Thyroid gland (tissue), 4 donors: ENCODE measurements at regions not wholly inside any gene's neighbourhood (a gene's known extent, or its start where the extent isn't known, plus 50 kb on each side); places are given as distances from the start of the nearest gene placed in this dataset.

Experiments
- DNase-seq, 2 donors: peaks; one replicate each; pipeline ENCODE4 v3.0.0-alpha.2; 2019
- H3K27ac ChIP-seq, 3 donors: fragments of 200-600 bp; sonication (generic); 1 replicate in 2 of 3; 2 replicates in 1 of 3; pipeline ENCODE4 v1.5.1; 2016 to 2019; ENCODE audit warnings: mild to moderate bottlenecking in 1 of 3, moderate library complexity in 1 of 3
- H3K27me3 ChIP-seq: fragments of 200-600 bp; sonication (generic); one replicate; pipeline ENCODE4 v1.5.1; 2019
- H3K36me3 ChIP-seq, 2 donors: fragments of 200-600 bp; sonication (generic); one replicate each; pipeline ENCODE4 v1.5.1; 2016 to 2019
- H3K4me1 ChIP-seq, 2 donors: fragments of 200-600 bp; sonication (generic); one replicate each; pipeline ENCODE4 v1.5.1; 2017 to 2019
- H3K4me3 ChIP-seq, 3 donors: fragments of 200-600 bp; sonication (generic); replicated peaks in 1 of 3; 1 replicate in 2 of 3; 2 replicates in 1 of 3; pipeline ENCODE4 v1.5.1; 2016; ENCODE audit warnings: mild to moderate bottlenecking in 1 of 3
- H3K9me3 ChIP-seq: fragments of 200-600 bp; sonication (generic); one replicate; pipeline ENCODE4 v1.5.1; 2017
- CTCF ChIP-seq, 6 experiments: fragments of 200-600 bp in 3 of 6; fragments of 450-650 bp in 3 of 6; sonication (generic) in 3 of 6; IDR thresholded peaks; one replicate each; pipeline ENCODE4 v1.5.1; 2016 to 2019; ENCODE audit warnings: antibody characterized with exemption in 6 of 6, mild to moderate bottlenecking in 2 of 6, inconsistent platforms in 1 of 6, moderate library complexity in 1 of 6
- POLR2A ChIP-seq, 2 donors: fragments of 450-650 bp; IDR thresholded peaks; one replicate each; pipeline ENCODE4 v1.6.1; 2017; ENCODE audit warnings: antibody characterized with exemption in 2 of 2, mild to moderate bottlenecking in 2 of 2, moderate library complexity in 1 of 2
- WGBS, 2 donors: methylation state at CpG; one replicate each; pipeline ENCODE4 v1.1.5; 2017; 5-methylcytosine and 5-hydroxymethylcytosine counted together
- intact Hi-C: fragments of 100-400 bp; cut with DNase I; formaldehyde crosslinking; loops from one replicate; pipeline ENCODE4 v1.15.1; 2023

GRCh38 chr10:123506455-123506854 lies 159.7 kb upstream of the GPR26 start:
- no peak for DNase-seq
- TF ChIP-seq POLR2A (IDR thresholded peaks at IDR 0.05), result no peak
- no peak for TF ChIP-seq CTCF (IDR thresholded peaks at IDR 0.05)
- 83 to 88% methylated on average over 2 of the region's 2 CpGs for WGBS, 2 donors

GRCh38 chr10:123507298-123507697 lies 158.9 kb upstream of the GPR26 start:
- Histone ChIP-seq H3K27ac (no peak overlapping the region), H3K4me1 (no peaks in the 10 kb centered on the region), H3K9me3 (no peaks in the 10 kb centered on the region), H3K36me3 (no peaks in the 10 kb centered on the region), H3K4me3 (no peak overlapping the region), H3K27me3 (no peaks in the 10 kb centered on the region)
- WGBS, 2 donors, result 67 to 78% methylated on average over 1 of the region's 1 CpG
- DNase-seq, result no peak
- TF ChIP-seq CTCF (IDR thresholded peaks at IDR 0.05) (no peak), POLR2A (IDR thresholded peaks at IDR 0.05) (no peak)
- intact Hi-C loops, result no loop called here

More at GRCh38 chr10:123506455-123506854, 159.7 kb upstream of the GPR26 start:
- Histone ChIP-seq H3K4me1 (no peaks in the 10 kb centered on the region), H3K9me3 (no peaks in the 10 kb centered on the region), H3K36me3 (no peaks in the 10 kb centered on the region), H3K4me3 (no peak overlapping the region), H3K27me3 (no peaks in the 10 kb centered on the region), H3K27ac (no peak overlapping the region)
- intact Hi-C loops, result no loop called here

- DNase-seq, result no peak
- 94 to 100% methylated on average over 2 of the region's 2 CpGs for WGBS, 2 donors
- Histone ChIP-seq H3K36me3 (no peaks in the 10 kb centered on the region), H3K27ac (no peak overlapping the region), H3K9me3 (no peaks in the 10 kb centered on the region), H3K27me3 (no peaks in the 10 kb centered on the region), H3K4me1 (no peaks in the 10 kb centered on the region), H3K4me3 (no peak overlapping the region)
- intact Hi-C loops, result no loop called here
- TF ChIP-seq CTCF (IDR thresholded peaks at IDR 0.05) (no peak), POLR2A (IDR thresholded peaks at IDR 0.05) (no peak)
Observed at GRCh38 chr10:123509338-123509737, 156.8 kb upstream of the GPR26 start.

- 56 to 74% methylated on average over 16 of the region's 16 CpGs for WGBS, 2 donors
- no peak for TF ChIP-seq CTCF (IDR thresholded peaks at IDR 0.05)
- TF ChIP-seq POLR2A (IDR thresholded peaks at IDR 0.05), result no peak
- Histone ChIP-seq H3K9me3 (no peaks in the 10 kb centered on the region), H3K36me3 (no peaks in the 10 kb centered on the region), H3K27ac (no peak overlapping the region), H3K4me3 (no peak overlapping the region), H3K27me3 (no peaks in the 10 kb centered on the region), H3K4me1 (no peaks in the 10 kb centered on the region)
- DNase-seq, result no peak
- intact Hi-C loops, result no loop called here
Observed at GRCh38 chr10:123512901-123513775, 153.0 kb upstream of the GPR26 start.

- no peaks in the 10 kb centered on the region for H3K9me3 ChIP-seq
- whole genome bisulfite sequencing, 2 donors, result 53 to 65% methylated on average over 9 to 10 of the region's 10 CpGs
- H3K27me3 ChIP-seq, result no peaks in the 10 kb centered on the region
- no peak for TF ChIP-seq POLR2A (IDR thresholded peaks at IDR 0.05)
- TF ChIP-seq CTCF (IDR thresholded peaks at IDR 0.05), result no peak
- DNase-seq, result no peak
- H3K4me1 ChIP-seq, result no peaks in the 10 kb centered on the region
- no peak overlapping the region for H3K4me3 ChIP-seq
- no peaks in the 10 kb centered on the region for H3K36me3 ChIP-seq
- H3K27ac ChIP-seq, result no peak overlapping the region
- intact Hi-C loops, result no loop called here
Observed at GRCh38 chr10:123513870-123514269, 152.3 kb upstream of the GPR26 start.
